Lung (tissue), 11 donors: ENCODE measurements at regions not wholly inside any gene's neighbourhood (a gene's known extent, or its start where the extent isn't known, plus 50 kb on each side); places are given as distances from the start of the nearest gene placed in this dataset.

Experiments used
- ATAC-seq: fragments of 200-7000 bp; cut with Tn5 transposase; one replicate; pipeline ENCODE4 v1.9.1; 2020; ENCODE audit warnings: moderate number of reproducible peaks; ENCODE audit not compliant: insufficient read depth, low FRiP score
- DNase-seq, 3 donors: peaks; one replicate each; pipeline ENCODE4 v3.0.0-alpha.2; 2013 to 2017
- H3K27ac ChIP-seq, 2 donors: one replicate each; pipeline ENCODE4 v1.5.1; 2013; ENCODE audit warnings: mild to moderate bottlenecking in 2 of 2, moderate library complexity in 2 of 2, control low read depth in 1 of 2, inconsistent platforms in 1 of 2, low read depth in 1 of 2, low read length in 1 of 2
- H3K27me3 ChIP-seq, 3 donors: one replicate each; pipeline ENCODE4 v1.5.1; 2013; ENCODE audit warnings: low read length in 2 of 3; ENCODE audit not compliant: control insufficient read depth in 3 of 3, insufficient read depth in 3 of 3
- H3K36me3 ChIP-seq, 4 donors: one replicate each; pipeline ENCODE4 v1.5.1; 2013; ENCODE audit warnings: low read length in 4 of 4, mild to moderate bottlenecking in 1 of 4, moderate library complexity in 1 of 4; ENCODE audit not compliant: control insufficient read depth in 4 of 4, insufficient read depth in 4 of 4
- H3K4me1 ChIP-seq, 5 donors: one replicate each; pipeline ENCODE4 v1.5.1; 2013; ENCODE audit warnings: low read length in 5 of 5, mild to moderate bottlenecking in 2 of 5, moderate library complexity in 1 of 5; ENCODE audit not compliant: control insufficient read depth in 5 of 5, insufficient read depth in 5 of 5
- H3K4me3 ChIP-seq: one replicate; pipeline ENCODE4 v1.5.1; 2013; ENCODE audit warnings: mild to moderate bottlenecking, control low read depth, moderate library complexity
- H3K9ac ChIP-seq, 2 donors: one replicate each; pipeline ENCODE4 v1.5.1; 2013; ENCODE audit warnings: low read length in 2 of 2, control low read depth in 1 of 2; ENCODE audit not compliant: insufficient read depth in 1 of 2
- H3K9me3 ChIP-seq, 4 donors: one replicate each; pipeline ENCODE4 v1.5.1; 2013; ENCODE audit warnings: low read length in 3 of 4, mild to moderate bottlenecking in 1 of 4, moderate library complexity in 1 of 4; ENCODE audit not compliant: control insufficient read depth in 4 of 4, insufficient read depth in 3 of 4
- WGBS, 2 donors: extraction: QIAGEN DNeasy Blood & Tissue Kit; methylation state at CpG; one replicate each; pipeline ENCODE4 v1.1.7; 2013; 5-methylcytosine and 5-hydroxymethylcytosine counted together
- TF ChIP-seq, protein P1 (sequence below): IDR thresholded peaks from 2 replicates; pipeline ENCODE4 v1.5.1; 2012; ENCODE audit warnings: mild to moderate bottlenecking; ENCODE audit errors: control extremely low read depth, extremely low read depth
- donor health status: control.
- donor health status: control.
- donor health status: Bipolar disorder and iron deficiency.
- donor health status: healthy.
- donor health status: DM: yes; HTN: yes; CAD: no.

DNA sequence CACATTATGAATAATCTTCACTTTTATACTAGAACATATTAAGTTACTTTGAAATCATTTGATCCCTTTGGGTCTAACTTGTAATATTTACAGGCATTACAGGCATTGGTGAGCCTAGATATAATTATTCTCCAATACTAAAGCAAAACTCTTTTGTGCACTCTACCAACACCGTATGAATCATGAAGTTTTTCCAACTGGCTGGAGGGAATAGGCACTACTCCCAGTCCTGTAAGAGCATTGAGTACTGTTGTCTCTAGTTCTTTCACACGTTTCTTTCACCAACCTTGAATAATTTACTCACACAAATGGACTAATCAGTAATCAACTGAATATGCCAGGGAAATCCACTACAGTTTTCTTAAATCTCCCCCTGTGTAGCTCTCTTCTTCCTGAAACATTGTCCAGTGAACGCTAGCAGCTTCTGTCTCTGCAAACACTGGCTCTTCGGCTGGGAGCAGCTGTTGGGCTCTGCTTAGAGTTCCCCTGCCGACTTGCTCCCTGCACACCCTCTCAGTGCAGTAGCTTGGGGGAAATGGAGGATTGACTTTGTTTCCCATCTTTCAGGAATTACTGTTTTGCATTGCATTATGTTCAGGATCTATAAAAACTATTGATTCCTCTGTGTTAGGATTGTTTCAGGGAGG lies 476.7 kb downstream of the RFC3 start:
- ATAC-seq (no peak), DNase-seq (peak; percentile 32 to 69 (median 48))
- Histone ChIP-seq H3K4me3 (no peak overlapping the region), H3K9ac (no peak overlapping the region), H3K36me3 (no peaks in the 10 kb centered on the region), H3K27ac (no peak overlapping the region), H3K27me3 (no peaks in the 10 kb centered on the region), H3K4me1 (no peaks in the 10 kb centered on the region), H3K9me3 (no peaks in the 10 kb centered on the region)
- TF ChIP-seq, protein P1, sequence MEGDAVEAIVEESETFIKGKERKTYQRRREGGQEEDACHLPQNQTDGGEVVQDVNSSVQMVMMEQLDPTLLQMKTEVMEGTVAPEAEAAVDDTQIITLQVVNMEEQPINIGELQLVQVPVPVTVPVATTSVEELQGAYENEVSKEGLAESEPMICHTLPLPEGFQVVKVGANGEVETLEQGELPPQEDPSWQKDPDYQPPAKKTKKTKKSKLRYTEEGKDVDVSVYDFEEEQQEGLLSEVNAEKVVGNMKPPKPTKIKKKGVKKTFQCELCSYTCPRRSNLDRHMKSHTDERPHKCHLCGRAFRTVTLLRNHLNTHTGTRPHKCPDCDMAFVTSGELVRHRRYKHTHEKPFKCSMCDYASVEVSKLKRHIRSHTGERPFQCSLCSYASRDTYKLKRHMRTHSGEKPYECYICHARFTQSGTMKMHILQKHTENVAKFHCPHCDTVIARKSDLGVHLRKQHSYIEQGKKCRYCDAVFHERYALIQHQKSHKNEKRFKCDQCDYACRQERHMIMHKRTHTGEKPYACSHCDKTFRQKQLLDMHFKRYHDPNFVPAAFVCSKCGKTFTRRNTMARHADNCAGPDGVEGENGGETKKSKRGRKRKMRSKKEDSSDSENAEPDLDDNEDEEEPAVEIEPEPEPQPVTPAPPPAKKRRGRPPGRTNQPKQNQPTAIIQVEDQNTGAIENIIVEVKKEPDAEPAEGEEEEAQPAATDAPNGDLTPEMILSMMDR = no peak
- WGBS, 2 donors = 45 to 57% methylated on average over 5 of the region's 5 CpGs

DNA sequence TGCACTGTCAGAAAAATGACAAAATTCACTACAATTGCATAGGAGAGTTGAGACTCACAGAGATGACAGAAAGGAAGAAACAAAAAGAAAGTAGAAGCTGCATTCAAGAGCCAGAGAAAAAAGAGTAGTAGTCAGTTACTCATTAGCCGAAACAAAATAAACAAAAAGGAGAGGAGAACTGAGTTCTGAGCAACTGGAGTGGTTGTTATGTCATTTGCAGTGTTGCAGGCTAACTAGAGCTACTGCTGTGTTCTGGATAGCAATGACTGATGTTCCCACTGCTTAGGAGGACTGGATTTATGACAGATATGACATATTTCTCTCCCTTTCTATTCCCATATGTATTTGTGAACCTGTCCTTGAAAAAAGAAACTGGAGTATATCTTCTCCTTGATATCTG lies 482.6 kb downstream of the RFC3 start:
- peak in 1 of 3 donors; percentile 22 for DNase-seq
- ATAC-seq = no peak
- Histone ChIP-seq H3K27ac (no peak overlapping the region), H3K36me3 (no peaks in the 10 kb centered on the region), H3K9ac (no peak overlapping the region), H3K9me3 (peaks cover 0 to 6% (median 2%) of the 10 kb centered on the region in 4 donors), H3K27me3 (no peaks in the 10 kb centered on the region), H3K4me3 (no peak overlapping the region), H3K4me1 (no peaks in the 10 kb centered on the region)
- TF ChIP-seq, protein P1 = no peak
- WGBS, 2 donors = 29 to 57% methylated on average over 1 of the region's 1 CpG

DNA sequence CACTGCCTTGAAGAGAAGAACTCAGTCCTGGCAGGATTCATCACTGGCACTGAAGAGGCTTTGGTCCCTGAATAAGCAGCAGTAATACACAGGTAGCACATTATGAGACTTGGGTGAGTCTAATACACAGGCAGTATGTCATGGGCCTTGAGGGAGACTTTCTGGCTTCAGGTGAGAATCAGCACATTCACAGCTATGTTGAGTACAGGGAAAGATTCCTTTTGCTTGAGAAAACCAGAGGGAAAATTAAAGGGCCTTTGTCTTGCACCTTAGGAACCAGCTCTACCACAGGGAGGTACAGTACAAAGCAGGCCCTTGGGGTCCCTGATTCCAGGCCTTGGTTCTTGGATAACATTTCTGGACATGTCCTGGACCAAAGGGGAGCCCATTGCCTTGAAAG lies 484.6 kb downstream of the RFC3 start:
- no peaks in the 10 kb centered on the region for H3K36me3 ChIP-seq
- DNase-seq = no peak
- no peak overlapping the region for H3K4me3 ChIP-seq
- no peaks in the 10 kb centered on the region for H3K27me3 ChIP-seq
- H3K9me3 ChIP-seq = peaks cover 0 to 6% (median 2%) of the 10 kb centered on the region in 4 donors
- no peak overlapping the region for H3K27ac ChIP-seq
- H3K4me1 ChIP-seq = no peaks in the 10 kb centered on the region
- no peak overlapping the region for H3K9ac ChIP-seq
- ATAC-seq = no peak
- TF ChIP-seq, protein P1 = no peak

DNA sequence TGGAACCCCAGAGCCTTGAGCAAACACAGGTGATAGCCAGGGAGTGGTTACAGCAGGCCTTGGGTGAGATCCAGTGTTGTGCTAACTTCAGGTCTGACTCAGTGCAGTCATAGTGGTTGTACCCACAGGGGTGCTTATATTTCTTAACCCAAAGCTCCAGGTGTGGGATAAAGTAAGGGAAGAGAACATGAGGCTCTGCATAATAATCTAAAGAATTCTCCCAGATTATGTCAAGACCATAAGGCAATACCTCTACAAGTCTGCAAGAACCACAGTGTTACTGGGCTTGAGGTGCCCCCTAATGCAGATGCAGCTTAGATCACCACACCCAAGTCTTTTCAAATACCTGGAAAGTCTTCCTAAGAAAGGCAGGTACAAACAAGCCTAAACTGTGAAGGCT lies 485.4 kb downstream of the RFC3 start:
- Histone ChIP-seq H3K27ac (no peak overlapping the region), H3K27me3 (no peaks in the 10 kb centered on the region), H3K4me3 (no peak overlapping the region), H3K36me3 (no peaks in the 10 kb centered on the region), H3K9me3 (peaks cover 0 to 6% (median 2%) of the 10 kb centered on the region in 4 donors), H3K4me1 (no peaks in the 10 kb centered on the region), H3K9ac (no peak overlapping the region)
- DNase-seq (no peak), ATAC-seq (no peak)
- TF ChIP-seq, protein P1 = no peak
